HG02885 (cell line): ENCODE measurements at regions not wholly inside any gene's neighbourhood (a gene's known extent, or its start where the extent isn't known, plus 50 kb on each side); places are given as distances from the start of the nearest gene placed in this dataset.

Experiments
- ATAC-seq: cut with Tn5 transposase; IDR thresholded peaks from one replicate; pipeline ENCODE4 v1.9.1; 2021; ENCODE audit warnings: mild to moderate bottlenecking; ENCODE audit not compliant: unreplicated experiment, poor library complexity

DNA sequence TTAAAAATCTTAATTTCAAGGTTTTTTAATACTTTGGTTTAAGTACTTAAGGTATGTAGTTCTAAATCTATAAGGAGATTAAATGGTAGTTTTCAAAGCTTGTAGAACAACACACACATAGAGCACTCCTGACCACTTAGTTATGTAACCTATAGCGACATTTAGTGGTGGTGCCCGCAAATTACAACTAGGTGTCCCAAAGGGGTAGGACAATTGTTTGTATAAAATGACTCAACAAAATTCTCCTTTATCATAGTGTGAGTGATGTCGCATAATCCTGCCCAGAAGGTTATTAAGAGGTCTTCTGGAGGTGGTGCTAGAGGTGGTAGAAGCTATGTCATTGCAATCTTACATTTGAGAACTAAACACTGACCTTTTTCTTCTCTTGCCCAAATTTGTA, 373.0 kb upstream of the RASGEF1B start:
- ATAC-seq = peak; percentile 96

DNA sequence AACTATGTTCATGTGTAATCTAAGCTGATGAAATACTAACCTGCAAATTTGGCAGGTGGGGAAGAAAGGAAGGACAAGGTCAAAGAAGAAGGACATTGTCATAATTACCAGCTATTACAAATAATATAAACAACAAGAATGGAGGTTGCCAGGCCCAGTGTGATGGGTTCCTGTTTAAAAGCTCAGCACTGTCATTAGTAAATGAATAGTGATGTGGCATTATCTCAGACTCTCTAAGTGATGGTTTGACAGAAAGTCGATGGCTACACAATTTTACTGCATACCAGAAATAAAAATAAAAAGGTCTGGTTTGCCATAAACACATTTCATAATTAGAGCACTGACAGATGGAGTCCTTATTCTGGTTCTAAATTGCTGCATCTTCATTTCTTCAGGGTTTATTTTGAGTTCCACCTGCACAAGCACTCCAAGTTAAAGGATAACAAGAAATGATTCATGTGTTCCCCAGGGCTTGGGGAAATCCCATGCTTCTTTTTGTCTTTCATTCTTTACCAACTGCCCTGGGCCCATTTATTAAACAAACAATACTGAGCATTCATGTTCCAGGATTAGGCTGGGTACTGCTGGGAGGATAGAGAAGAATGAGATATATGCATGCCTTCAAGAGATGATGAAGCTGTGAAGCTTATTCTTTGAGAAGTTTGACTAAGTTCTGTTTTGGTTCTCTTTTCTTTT, 367.8 kb upstream of the RASGEF1B start:
- no peak for ATAC-seq

- no peak for ATAC-seq
These were observed 366.9 kb upstream of the RASGEF1B start for GRCh38 chr4:81838586-81838985.

GRCh38 chr4:81836716-81837115, 365.0 kb upstream of the RASGEF1B start:
- ATAC-seq = no peak

DNA sequence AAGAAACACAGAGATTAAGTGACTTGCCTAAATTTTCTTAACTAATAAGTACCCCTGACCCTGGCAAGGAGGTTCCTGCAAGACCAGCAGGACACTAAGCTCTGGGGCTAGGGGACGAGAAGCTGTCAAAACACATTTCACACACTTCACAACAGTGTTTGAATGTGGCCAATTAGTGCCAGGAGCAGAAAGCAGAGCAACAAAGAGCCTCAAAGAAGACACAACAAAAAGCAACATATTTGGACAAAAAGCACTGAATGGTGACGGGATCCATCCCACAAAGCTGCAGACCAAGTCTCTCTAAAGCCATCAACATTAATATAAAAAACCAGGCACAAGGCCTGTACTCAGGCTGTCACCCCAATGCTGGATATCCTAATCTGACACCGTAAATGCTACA, 361.9 kb upstream of the RASGEF1B start:
- no peak for ATAC-seq

DNA sequence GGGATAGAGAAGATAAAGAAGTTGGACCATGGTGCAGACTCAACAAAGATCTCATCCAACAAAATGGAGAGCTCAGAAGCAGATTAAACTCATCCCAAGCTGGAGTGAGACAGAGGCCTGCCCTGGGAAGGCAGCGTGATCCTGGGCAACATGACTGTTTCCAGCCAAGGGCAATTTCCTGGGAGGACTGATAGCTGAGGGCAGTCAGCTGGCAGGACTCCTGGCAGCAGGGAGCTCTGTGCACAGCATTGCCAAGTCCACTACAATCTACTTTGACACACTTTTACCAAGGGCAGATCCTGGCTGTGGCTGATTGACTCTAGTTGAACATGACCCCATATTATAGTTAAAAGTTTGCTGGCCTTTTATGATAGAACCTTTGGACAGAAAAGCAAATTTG, 357.3 kb upstream of the RASGEF1B start:
- ATAC-seq = no peak

DNA sequence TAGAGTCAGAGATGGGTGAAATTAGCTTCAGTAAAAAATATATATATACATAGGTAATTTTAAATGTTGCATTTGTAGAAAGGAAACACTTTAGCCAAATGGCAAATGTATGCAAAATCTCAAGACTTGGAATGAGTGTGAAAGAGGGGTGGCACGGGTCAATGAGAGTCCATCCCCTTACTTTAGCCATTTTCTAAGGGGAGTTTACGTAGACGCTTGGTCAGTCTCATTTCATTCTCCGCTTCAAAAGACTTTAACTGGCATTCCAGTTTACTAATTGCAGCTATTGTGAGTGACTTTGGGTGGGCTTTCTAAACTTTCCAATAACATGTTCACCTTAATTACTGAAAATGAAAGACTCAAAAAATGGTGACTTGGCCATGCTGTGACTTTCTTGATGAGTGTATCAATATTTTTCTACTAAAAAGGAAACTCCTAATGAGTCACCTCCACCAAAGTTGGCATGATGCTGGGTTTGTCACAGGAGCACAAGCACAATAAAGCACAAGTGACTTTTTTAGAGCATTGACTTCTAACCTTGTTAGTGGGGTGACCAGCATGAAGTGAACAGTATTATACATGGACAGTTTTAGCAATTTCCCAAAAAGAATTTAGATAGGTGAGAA, 356.0 kb upstream of the RASGEF1B start:
- peak; percentile 79 for ATAC-seq

GRCh38 chr4:81826817-81827424, 355.2 kb upstream of the RASGEF1B start:
- no peak for ATAC-seq

DNA sequence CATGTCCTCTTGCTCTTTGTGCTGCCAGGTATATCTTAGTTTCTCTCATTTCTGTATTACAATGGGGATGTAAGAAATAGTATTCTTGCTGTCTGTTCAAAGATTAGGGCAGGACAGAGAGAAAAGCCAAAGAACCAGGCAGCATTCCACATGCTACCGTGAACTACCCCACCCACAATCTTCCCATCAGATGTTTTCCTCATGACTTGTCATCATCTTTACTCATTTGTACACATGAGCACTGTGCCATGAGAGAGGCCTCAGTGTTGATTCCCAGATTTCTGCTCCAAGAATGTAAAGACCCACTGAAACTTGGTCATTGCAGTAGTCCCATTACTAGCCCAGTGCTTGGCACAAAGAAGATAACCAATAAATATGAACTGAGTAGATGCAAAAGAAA, 354.6 kb upstream of the RASGEF1B start:
- ATAC-seq = no peak

DNA sequence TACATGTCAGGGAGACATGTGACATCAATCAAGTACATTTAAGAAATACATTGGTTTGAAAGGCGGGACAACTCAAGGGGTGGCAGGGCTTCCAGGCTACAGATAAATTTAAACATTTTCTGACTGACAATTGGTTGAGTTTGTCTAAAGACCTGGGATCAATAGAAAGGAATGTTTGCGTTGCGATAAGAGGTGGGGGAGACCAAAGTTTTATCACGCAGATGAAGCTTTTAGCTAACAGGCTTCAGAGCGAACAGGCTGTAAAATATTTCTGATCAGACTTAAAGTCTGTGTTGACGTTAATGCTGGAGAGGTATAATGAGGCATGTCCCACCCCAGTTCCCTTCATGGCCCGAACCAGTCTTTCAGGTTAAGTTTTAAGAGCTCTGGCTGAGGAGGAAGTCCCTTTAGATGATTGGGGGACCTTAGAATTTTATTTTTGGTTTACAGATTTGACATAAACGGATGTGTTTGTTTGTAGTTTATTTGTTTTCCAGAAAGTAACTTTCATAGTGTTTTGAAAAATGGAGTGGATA, 346.7 kb upstream of the RASGEF1B start:
- no peak for ATAC-seq

- no peak for ATAC-seq
These were observed 344.5 kb upstream of the RASGEF1B start for GRCh38 chr4:81816031-81816761.

GRCh38 chr4:81814987-81815541, 343.4 kb upstream of the RASGEF1B start:
- no peak for ATAC-seq

DNA sequence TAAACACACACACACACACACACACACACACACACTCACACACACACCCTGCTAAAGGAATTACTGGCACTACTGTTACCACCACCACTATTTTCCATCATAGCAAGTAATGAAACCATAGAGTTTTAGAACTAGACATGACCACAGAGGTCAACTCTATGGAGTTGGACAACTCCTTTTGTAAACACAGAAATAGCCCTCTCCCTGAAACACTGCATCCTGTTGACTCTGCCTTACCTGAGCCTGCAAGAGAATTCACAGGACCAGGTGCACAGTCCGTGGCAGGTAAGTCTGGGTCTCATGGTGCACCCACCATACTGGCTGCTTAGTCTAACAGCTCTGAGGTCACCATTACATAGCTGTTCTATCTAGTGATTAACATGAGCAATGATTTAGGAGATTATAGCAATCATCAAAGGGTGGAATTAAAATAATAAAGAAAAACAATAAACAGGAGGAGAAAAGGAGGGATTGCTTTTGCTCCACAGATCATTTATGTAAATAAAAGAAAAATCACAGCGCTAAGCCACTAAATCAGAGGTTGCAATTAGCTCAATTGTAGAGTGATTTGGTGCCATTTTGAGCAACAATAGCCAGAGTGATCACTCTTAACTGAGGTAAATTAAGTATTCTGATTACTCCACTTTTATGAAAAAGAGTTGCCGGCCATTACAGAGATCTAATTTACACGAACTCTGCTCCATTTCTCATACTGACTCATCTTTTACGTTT, 340.0 kb upstream of the RASGEF1B start:
- no peak for ATAC-seq

- ATAC-seq = no peak
These were observed 336.4 kb upstream of the RASGEF1B start for GRCh38 chr4:81808011-81808672.

DNA sequence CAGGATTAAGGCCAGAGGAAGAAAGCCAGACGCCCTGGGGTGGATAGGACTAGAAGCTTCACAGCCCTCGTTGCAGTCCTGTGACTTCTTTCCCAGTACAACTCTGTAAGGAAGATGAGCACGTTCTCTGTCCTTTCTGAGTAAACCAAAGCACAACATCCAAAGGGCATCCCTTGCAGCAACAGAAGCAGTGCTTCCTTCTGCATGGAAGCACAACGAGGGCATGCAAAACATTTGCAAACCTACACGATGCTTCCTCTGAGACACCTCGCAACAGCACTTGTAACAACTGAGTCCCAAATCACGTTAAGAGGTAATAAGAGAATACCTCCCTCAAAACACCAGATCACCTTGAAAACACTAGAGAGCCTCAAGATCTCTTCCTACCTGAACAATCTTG, 335.7 kb upstream of the RASGEF1B start:
- ATAC-seq = no peak

DNA sequence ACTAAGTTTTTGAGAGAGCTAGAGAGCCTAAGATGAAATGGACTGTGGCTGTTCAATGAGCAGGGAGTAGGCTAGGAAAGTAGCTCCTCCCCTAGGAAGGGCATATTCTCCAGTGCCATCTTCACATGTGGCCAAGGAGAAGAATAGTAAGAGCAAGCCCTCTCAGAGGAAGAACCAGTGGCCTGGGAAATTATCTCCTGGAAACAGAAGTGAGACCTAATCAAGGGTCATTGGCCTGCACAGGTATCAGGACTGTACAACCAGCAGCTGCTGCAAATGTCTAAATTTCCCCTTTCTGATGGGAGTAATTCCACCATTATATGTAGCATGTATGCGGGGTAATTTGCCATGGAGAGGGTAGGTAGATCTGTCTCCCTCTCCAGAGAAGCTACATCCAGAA, 334.8 kb upstream of the RASGEF1B start:
- no peak for ATAC-seq

- no peak for ATAC-seq
These were observed 333.1 kb upstream of the RASGEF1B start for GRCh38 chr4:81804849-81805248.

GRCh38 chr4:81802285-81802846, 330.7 kb upstream of the RASGEF1B start:
- ATAC-seq = no peak

DNA sequence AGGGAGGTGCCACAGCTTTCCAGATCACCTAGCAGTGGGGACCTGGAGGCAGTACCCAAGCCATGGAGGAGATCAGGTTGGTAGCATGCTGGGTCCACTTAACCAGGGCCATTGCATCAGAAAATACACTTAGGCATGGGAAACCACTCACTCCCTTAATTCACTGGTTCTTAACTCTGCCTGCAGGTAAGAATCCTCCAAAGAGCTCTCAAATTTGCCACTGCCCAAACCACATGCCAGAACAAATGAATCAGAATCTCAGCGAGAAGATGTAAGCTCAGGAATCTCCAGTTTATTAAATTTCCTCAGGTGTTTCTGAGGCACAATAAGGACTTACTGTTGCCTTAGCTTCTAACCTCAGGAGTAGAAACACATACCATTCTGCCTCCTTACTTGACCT, 327.7 kb upstream of the RASGEF1B start:
- ATAC-seq = no peak
